B cell (primary cell): ENCODE measurements at regions not wholly inside any gene's neighbourhood (a gene's known extent, or its start where the extent isn't known, plus 50 kb on each side); places are given as distances from the start of the nearest gene placed in this dataset.

Experiments
- ATAC-seq: fragments of 200-7000 bp; cut with Tn5 transposase; one replicate; pipeline ENCODE4 v1.10.0; 2021; ENCODE audit warnings: low read depth, mild to moderate bottlenecking, moderate number of reproducible peaks, moderate library complexity
- CTCF ChIA-PET: fragments of 350-600 bp; sonication (Branson Sonifier 250); formaldehyde crosslinking; loops from one replicate; lab custom pipeline; 2021; ENCODE audit warnings: antibody characterized with exemption, inconsistent platforms; lab: Charles Lee
- POLR2A ChIA-PET: fragments of 350-600 bp; sonication (Branson Sonifier 250); formaldehyde crosslinking; loops from one replicate; lab custom pipeline; 2021; ENCODE audit warnings: antibody characterized with exemption; lab: Charles Lee
- DNase-seq: peaks from one replicate; pipeline ENCODE4 v3.0.0; 2013
- H2AFZ ChIP-seq: 2 replicates; pipeline ENCODE4 v1.6.1; 2012; ENCODE audit warnings: mild to moderate bottlenecking, low read depth, low read length; ENCODE audit not compliant: insufficient read depth, poor library complexity, severe bottlenecking
- H3K27ac ChIP-seq, 2 donors: 1 replicate in 1 of 2; 2 replicates in 1 of 2; pipeline ENCODE4 v1.5.1; 2012 to 2013; ENCODE audit warnings: low read length in 2 of 2, mild to moderate bottlenecking in 2 of 2, moderate library complexity in 1 of 2
- H3K27me3 ChIP-seq, 4 experiments: fragments of 200-600 bp in 1 of 4; sonication (generic) in 1 of 4; replicated peaks in 1 of 4; 1 replicate in 2 of 4; 2 replicates in 2 of 4; pipeline versions ENCODE4 v1.6.1 to v1.7.0; 2013 to 2016; ENCODE audit warnings: low read length in 3 of 4, mild to moderate bottlenecking in 2 of 4, mixed read lengths in 1 of 4, moderate library complexity in 1 of 4; ENCODE audit not compliant: insufficient read depth in 4 of 4, control insufficient read depth in 3 of 4; ENCODE audit errors: control extremely low read depth in 1 of 4
- H3K36me3 ChIP-seq, 2 experiments: replicated peaks in 1 of 2; 1 replicate in 1 of 2; 2 replicates in 1 of 2; pipeline versions ENCODE4 v1.6.1 to v1.7.1; 2013; ENCODE audit warnings: low read length in 1 of 2; ENCODE audit not compliant: insufficient read depth in 2 of 2, control insufficient read depth in 1 of 2; ENCODE audit errors: control extremely low read depth in 1 of 2, extremely low read depth in 1 of 2
- H3K4me1 ChIP-seq, 2 donors: fragments of 200-600 bp in 1 of 2; sonication (generic) in 1 of 2; 1 replicate in 1 of 2; 2 replicates in 1 of 2; pipeline versions ENCODE4 v1.5.1 to v1.6.1; 2013 to 2017; ENCODE audit warnings: low read length in 2 of 2; ENCODE audit not compliant: control insufficient read depth in 2 of 2, insufficient read depth in 2 of 2
- H3K4me2 ChIP-seq: replicated peaks from 2 replicates; pipeline ENCODE3; 2012; ENCODE audit warnings: mild to moderate bottlenecking, low read depth, low read length; ENCODE audit not compliant: poor library complexity, severe bottlenecking
- H3K4me3 ChIP-seq, 5 experiments: fragments of 200-600 bp in 1 of 5; sonication (generic) in 1 of 5; 1 replicate in 3 of 5; 2 replicates in 2 of 5; pipeline versions ENCODE4 v1.5.1 to v1.7.0; 2011 to 2016; ENCODE audit warnings: low read length in 4 of 5, mild to moderate bottlenecking in 4 of 5, low read depth in 2 of 5, control low read depth in 1 of 5, moderate library complexity in 1 of 5; ENCODE audit not compliant: insufficient read depth in 1 of 5; ENCODE audit errors: control extremely low read depth in 1 of 5, extremely low read depth in 1 of 5
- H3K79me2 ChIP-seq: fragments of 200-600 bp; sonication (generic); one replicate; pipeline ENCODE4 v1.6.0; 2016; ENCODE audit warnings: low read length; ENCODE audit not compliant: control insufficient read depth, insufficient read depth
- H3K9ac ChIP-seq: fragments of 200-600 bp; sonication (generic); 2 replicates; pipeline ENCODE4 v1.6.1; 2017; ENCODE audit warnings: mild to moderate bottlenecking, low read length, moderate library complexity
- H3K9me3 ChIP-seq, 3 donors: one replicate each; pipeline versions ENCODE4 v1.6.1 to v1.7.1; 2013; ENCODE audit warnings: low read length in 2 of 3; ENCODE audit not compliant: control insufficient read depth in 2 of 3, insufficient read depth in 1 of 3; ENCODE audit errors: control extremely low read depth in 1 of 3
- H4K20me1 ChIP-seq: 2 replicates; pipeline ENCODE4 v1.6.0; 2012; ENCODE audit warnings: mild to moderate bottlenecking, low read length; ENCODE audit not compliant: insufficient read depth, control insufficient read depth, poor library complexity, severe bottlenecking
- H3K27ac Mint-ChIP-seq: one replicate; pipeline ENCODE4 v1.8.0; 2021; ENCODE audit warnings: mixed read lengths
- H3K27me3 Mint-ChIP-seq: one replicate; pipeline ENCODE4 v1.8.0; 2021; ENCODE audit warnings: mixed read lengths
- H3K4me1 Mint-ChIP-seq: one replicate; pipeline ENCODE4 v1.8.0; 2021; ENCODE audit warnings: mixed read lengths
- H3K4me3 Mint-ChIP-seq: one replicate; pipeline ENCODE4 v1.8.0; 2021; ENCODE audit warnings: mixed read lengths
- H3K9me3 Mint-ChIP-seq: one replicate; pipeline ENCODE4 v1.8.0; 2022; ENCODE audit warnings: mixed read lengths; ENCODE audit not compliant: insufficient read depth
- CTCF ChIP-seq: fragments of 200-600 bp; IDR thresholded peaks from one replicate; pipeline ENCODE4 v1.8.0; 2022; ENCODE audit warnings: antibody characterized with exemption, mild to moderate bottlenecking
- EZH2 ChIP-seq: IDR thresholded peaks from 2 replicates; pipeline ENCODE4 v1.6.1; 2012; ENCODE audit warnings: borderline replicate concordance, low read depth, mild to moderate bottlenecking, moderate library complexity, low read length; ENCODE audit not compliant: insufficient read depth, poor library complexity, severe bottlenecking
- WGBS: methylation state at CpG from one replicate; pipeline ENCODE4 v1.1.5; 2013; ENCODE audit warnings: missing lambda C conversion rate; ENCODE audit not compliant: insufficient coverage; 5-methylcytosine and 5-hydroxymethylcytosine counted together
- intact Hi-C: fragments of 100-400 bp; cut with micrococcal nuclease; formaldehyde crosslinking; loops from one replicate; pipeline ENCODE4 v1.10.0; 2022

- no peak overlapping the region for H3K4me2 ChIP-seq
- H3K4me1 Mint-ChIP-seq = no peaks in the 10 kb centered on the region
- no peak overlapping the region for H3K4me3 Mint-ChIP-seq
- no peak overlapping the region for H3K27ac Mint-ChIP-seq
- no peak overlapping the region for H2AFZ ChIP-seq
- H3K79me2 ChIP-seq = no peaks in the 10 kb centered on the region
- no peaks in the 10 kb centered on the region for H3K36me3 ChIP-seq
- peaks cover 5% of the 10 kb centered on the region for H3K9me3 Mint-ChIP-seq
- no peaks in the 10 kb centered on the region for H4K20me1 ChIP-seq
- no peaks in the 10 kb centered on the region for H3K4me1 ChIP-seq
- ChIA-PET CTCF (no interaction called here), POLR2A (no interaction called here)
- H3K9me3 ChIP-seq = no peaks in the 10 kb centered on the region
- no peaks in the 10 kb centered on the region for H3K27me3 ChIP-seq
- H3K9ac ChIP-seq = no peak overlapping the region
- no peak overlapping the region for H3K27ac ChIP-seq
- H3K27me3 Mint-ChIP-seq = no peaks in the 10 kb centered on the region
- H3K4me3 ChIP-seq = no peak overlapping the region
- no CpG with 5 or more reads among the region's 1 CpG for WGBS
- intact Hi-C loops = no loop called here
- TF ChIP-seq EZH2 (no peak), CTCF (no peak)
- no peak for DNase-seq
- no peak for ATAC-seq
These were observed 521.9 kb upstream of the CELF4 start for GRCh38 chr18:38087538-38087937.

GRCh38 chr18:38081516-38081915 is 515.9 kb upstream of the CELF4 start:
- Histone ChIP-seq H4K20me1 (no peaks in the 10 kb centered on the region), H3K36me3 (no peaks in the 10 kb centered on the region), H3K27ac (no peak overlapping the region), H3K9ac (no peak overlapping the region), H3K4me3 (no peak overlapping the region), H3K9me3 (peaks cover 1 to 3% (median 2%) of the 10 kb centered on the region in 3 donors), H3K4me2 (no peak overlapping the region), H3K4me1 (no peaks in the 10 kb centered on the region), H3K79me2 (no peaks in the 10 kb centered on the region), H2AFZ (no peak overlapping the region), H3K27me3 (no peaks in the 10 kb centered on the region)
- TF ChIP-seq CTCF (no peak), EZH2 (no peak)
- intact Hi-C loops = no loop called here
- CTCF ChIA-PET = no interaction called here
- no peaks in the 10 kb centered on the region for H3K4me1 Mint-ChIP-seq
- POLR2A ChIA-PET = no interaction called here
- H3K27ac Mint-ChIP-seq = no peak overlapping the region
- DNase-seq (no peak), ATAC-seq (no peak)
- H3K4me3 Mint-ChIP-seq = no peak overlapping the region
- WGBS = no CpG with 5 or more reads among the region's 1 CpG
- H3K27me3 Mint-ChIP-seq = no peaks in the 10 kb centered on the region
- peaks cover 1% of the 10 kb centered on the region for H3K9me3 Mint-ChIP-seq
